Transverse colon (tissue), 4 donors: ENCODE measurements at regions not wholly inside any gene's neighbourhood (a gene's known extent, or its start where the extent isn't known, plus 50 kb on each side); places are given as distances from the start of the nearest gene placed in this dataset.

Source experiments
- DNase-seq: peaks from one replicate; pipeline ENCODE4 v3.0.0-alpha.2; 2019
- H3K27ac ChIP-seq, 4 donors: fragments of 200-600 bp; sonication (generic); 2 replicates each; pipeline ENCODE4 v1.5.1; 2016 to 2018; ENCODE audit warnings: inconsistent platforms in 4 of 4
- H3K27me3 ChIP-seq: fragments of 200-600 bp; sonication (generic); 2 replicates; pipeline ENCODE4 v1.5.1; 2017; ENCODE audit warnings: inconsistent platforms
- H3K36me3 ChIP-seq, 4 donors: fragments of 200-600 bp; sonication (generic); 2 replicates each; pipeline ENCODE4 v1.5.1; 2017 to 2019; ENCODE audit warnings: inconsistent platforms in 4 of 4
- H3K4me1 ChIP-seq, 4 donors: fragments of 200-600 bp; sonication (generic); 2 replicates each; pipeline ENCODE4 v1.5.1; 2017 to 2020; ENCODE audit warnings: inconsistent platforms in 4 of 4
- H3K4me3 ChIP-seq, 4 donors: fragments of 200-600 bp; sonication (generic); 1 replicate in 1 of 4; 2 replicates in 3 of 4; pipeline versions ENCODE4 v1.5.1 to v1.6.1; 2017 to 2019; ENCODE audit warnings: inconsistent platforms in 4 of 4
- H3K9me3 ChIP-seq, 2 donors: fragments of 200-600 bp; sonication (generic); 2 replicates each; pipeline ENCODE4 v1.5.1; 2017 to 2019; ENCODE audit warnings: inconsistent platforms in 2 of 2
- CTCF ChIP-seq, 5 experiments: fragments of 200-600 bp in 3 of 5; fragments of 450-650 bp in 2 of 5; sonication (generic) in 3 of 5; IDR thresholded peaks; 1 replicate in 2 of 5; 2 replicates in 3 of 5; pipeline ENCODE4 v1.5.1; 2016 to 2017; ENCODE audit warnings: antibody characterized with exemption in 5 of 5, inconsistent platforms in 3 of 5, mild to moderate bottlenecking in 2 of 5, moderate library complexity in 1 of 5
- EP300 ChIP-seq: sonication (generic); formaldehyde crosslinking; IDR thresholded peaks from one replicate; pipeline ENCODE4 v1.6.1; 2017; ENCODE audit warnings: antibody characterized with exemption, low read depth
- POLR2A ChIP-seq: fragments of 450-650 bp; IDR thresholded peaks from one replicate; pipeline ENCODE4 v1.6.1; 2016; ENCODE audit warnings: antibody characterized with exemption, mild to moderate bottlenecking, moderate library complexity
- POLR2AphosphoS5 ChIP-seq, 3 donors: sonication (generic); formaldehyde crosslinking; IDR thresholded peaks; one replicate each; pipeline ENCODE4 v1.6.1; 2016; ENCODE audit warnings: antibody characterized with exemption in 3 of 3
- WGBS, 2 donors: methylation state at CpG; one replicate each; pipeline ENCODE4 v1.1.5; 2018; ENCODE audit warnings: low coverage in 1 of 2; 5-methylcytosine and 5-hydroxymethylcytosine counted together
- in situ Hi-C, 4 donors: fragments of 200-750 bp; cut with MboI; loops; one replicate each; pipeline versions ENCODE4 v1.15.0 to v1.15.1; 2017; ENCODE audit warnings: low sequenced_read_pairs in 3 of 4, low pct_ligation_motif_present in 1 of 4, low pct_unique_long_range_greater_than_20kb in 1 of 4
- intact Hi-C: fragments of 100-400 bp; cut with DNase I; formaldehyde crosslinking; loops from one replicate; pipeline ENCODE4 v1.15.1; 2023; ENCODE audit warnings: low total_unique reads

- no peaks in the 10 kb centered on the region for H3K9me3 ChIP-seq
- no peaks in the 10 kb centered on the region for H3K27me3 ChIP-seq
- no peak overlapping the region for H3K27ac ChIP-seq
- no peaks in the 10 kb centered on the region for H3K4me1 ChIP-seq
- TF ChIP-seq CTCF (IDR thresholded peaks at IDR 0.05) (no peak), POLR2AphosphoS5 (IDR thresholded peaks at IDR 0.05) (no peak), POLR2A (no peak), EP300 (no peak)
- no peaks in the 10 kb centered on the region for H3K36me3 ChIP-seq
- no peak overlapping the region for H3K4me3 ChIP-seq
- DNase-seq = no peak
- in situ Hi-C loops = no loop called here
- intact Hi-C loops = no loop called here
- WGBS, 2 donors = 88 to 92% methylated on average over 1 of the region's 1 CpG
Observed at GRCh38 chr4:135123632-135124031, 922.0 kb upstream of the PABPC4L start.

GRCh38 chr4:135122457-135122856 is 920.9 kb upstream of the PABPC4L start:
- Histone ChIP-seq H3K4me1 (no peaks in the 10 kb centered on the region), H3K9me3 (no peaks in the 10 kb centered on the region), H3K27ac (no peak overlapping the region), H3K27me3 (no peaks in the 10 kb centered on the region), H3K36me3 (no peaks in the 10 kb centered on the region), H3K4me3 (no peak overlapping the region)
- intact Hi-C loops (no loop called here), in situ Hi-C loops (no loop called here)
- no peak for TF ChIP-seq EP300
- TF ChIP-seq POLR2A = no peak
- TF ChIP-seq POLR2AphosphoS5 (IDR thresholded peaks at IDR 0.05) = no peak
- no peak for TF ChIP-seq CTCF (IDR thresholded peaks at IDR 0.05)
- 49 to 58% methylated on average over 2 of the region's 2 CpGs for WGBS, 2 donors
- DNase-seq = no peak

GRCh38 chr4:135120195-135120594 is 918.6 kb upstream of the PABPC4L start:
- no peak overlapping the region for H3K4me3 ChIP-seq
- no peak for DNase-seq
- no peaks in the 10 kb centered on the region for H3K36me3 ChIP-seq
- H3K27ac ChIP-seq = no peak overlapping the region
- in situ Hi-C loops (no loop called here), intact Hi-C loops (no loop called here)
- H3K4me1 ChIP-seq = no peaks in the 10 kb centered on the region
- WGBS, 2 donors = 74 to 81% methylated on average over 4 of the region's 4 CpGs
- no peaks in the 10 kb centered on the region for H3K27me3 ChIP-seq
- H3K9me3 ChIP-seq = no peaks in the 10 kb centered on the region
- no peak for TF ChIP-seq POLR2AphosphoS5 (IDR thresholded peaks at IDR 0.05)
- no peak for TF ChIP-seq CTCF (IDR thresholded peaks at IDR 0.05)
- TF ChIP-seq EP300 = no peak
- no peak for TF ChIP-seq POLR2A

GRCh38 chr4:135114079-135114478 is 912.5 kb upstream of the PABPC4L start:
- Histone ChIP-seq H3K36me3 (no peaks in the 10 kb centered on the region), H3K4me3 (no peak overlapping the region), H3K27ac (no peak overlapping the region), H3K4me1 (no peaks in the 10 kb centered on the region), H3K9me3 (no peaks in the 10 kb centered on the region), H3K27me3 (no peaks in the 10 kb centered on the region)
- in situ Hi-C loops = no loop called here
- DNase-seq = no peak
- TF ChIP-seq EP300 (no peak), POLR2A (no peak)
- WGBS, 2 donors = 19 to 28% methylated on average over 2 of the region's 2 CpGs
- intact Hi-C loops = no loop called here

GRCh38 chr4:135098061-135098460 is 896.5 kb upstream of the PABPC4L start:
- H3K36me3 ChIP-seq = no peaks in the 10 kb centered on the region
- in situ Hi-C loops = no loop called here

More at GRCh38 chr4:135098061-135098460, 896.5 kb upstream of the PABPC4L start:
- DNase-seq = no peak
- H3K4me3 ChIP-seq = no peak overlapping the region
- H3K9me3 ChIP-seq = no peaks in the 10 kb centered on the region
- H3K4me1 ChIP-seq = no peaks in the 10 kb centered on the region
- TF ChIP-seq POLR2A = no peak
- no peak for TF ChIP-seq POLR2AphosphoS5 (IDR thresholded peaks at IDR 0.05)
- no peak for TF ChIP-seq EP300
- no peak for TF ChIP-seq CTCF (IDR thresholded peaks at IDR 0.05)
- WGBS, 2 donors = 80 to 83% methylated on average over 1 to 2 of the region's 2 CpGs
- H3K27me3 ChIP-seq = no peaks in the 10 kb centered on the region
- no peak overlapping the region for H3K27ac ChIP-seq
- intact Hi-C loops = no loop called here
